ENCODE measurements at regions not wholly inside any gene's neighbourhood (a gene's known extent, or its start where the extent isn't known, plus 50 kb on each side); places are given as distances from the start of the nearest gene placed in this dataset.
"Not testable (repeated sequence)": the region's sequence is repeated elsewhere in the genome, so short reads cannot be mapped to it uniquely, and the experiment has no call there.

DNA sequence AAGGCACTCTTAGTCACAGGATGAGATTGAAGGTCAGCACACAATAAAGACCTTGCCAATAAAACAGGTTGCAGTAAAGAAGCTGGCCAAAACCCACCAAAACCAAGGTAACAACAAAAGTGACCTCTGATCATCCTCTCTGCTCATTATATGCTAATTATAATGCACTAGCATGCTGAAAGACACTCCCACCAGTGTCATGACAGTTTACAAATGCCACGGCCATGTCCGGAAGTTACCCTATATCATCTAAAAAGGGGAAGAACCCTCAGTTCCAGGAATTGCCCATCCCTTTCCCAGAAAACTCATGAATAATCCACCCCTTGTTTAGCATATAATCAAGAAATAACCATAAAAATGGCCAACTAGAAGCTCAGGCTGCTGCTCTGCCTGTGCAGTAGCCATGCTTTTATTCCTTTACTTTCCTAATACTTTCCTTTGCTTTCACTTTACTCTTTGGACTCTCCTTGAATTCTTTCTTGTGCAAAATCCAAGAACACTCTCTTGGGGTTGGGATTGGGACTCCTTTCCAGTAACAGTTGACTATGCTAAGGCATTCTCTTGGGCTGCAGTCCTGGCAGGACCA, 527.3 kb upstream of the MAP3K7 start:
- no peak for DNase-seq (ENCODE audit: low spot score)

DNA sequence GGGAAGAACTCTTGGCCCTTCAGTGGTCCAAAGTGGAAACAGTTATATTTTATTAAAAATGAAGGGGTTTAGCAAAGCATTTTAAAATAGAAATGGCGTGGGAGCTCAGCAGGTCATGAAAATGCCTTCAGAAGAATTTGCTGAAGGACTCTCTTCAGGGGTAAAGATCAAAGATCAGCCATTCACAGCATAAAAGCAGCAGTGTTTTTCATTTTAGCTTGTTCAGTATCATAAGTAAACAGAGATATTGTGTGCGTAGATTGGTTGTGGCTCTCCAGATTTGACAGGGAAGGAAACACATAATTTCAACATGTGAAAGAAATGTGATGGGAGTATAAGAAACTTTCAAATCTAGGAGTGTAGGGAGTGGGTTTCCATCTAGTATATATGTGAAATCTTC, 519.2 kb upstream of the MAP3K7 start:
- no peak for DNase-seq (ENCODE audit: low spot score)

DNA sequence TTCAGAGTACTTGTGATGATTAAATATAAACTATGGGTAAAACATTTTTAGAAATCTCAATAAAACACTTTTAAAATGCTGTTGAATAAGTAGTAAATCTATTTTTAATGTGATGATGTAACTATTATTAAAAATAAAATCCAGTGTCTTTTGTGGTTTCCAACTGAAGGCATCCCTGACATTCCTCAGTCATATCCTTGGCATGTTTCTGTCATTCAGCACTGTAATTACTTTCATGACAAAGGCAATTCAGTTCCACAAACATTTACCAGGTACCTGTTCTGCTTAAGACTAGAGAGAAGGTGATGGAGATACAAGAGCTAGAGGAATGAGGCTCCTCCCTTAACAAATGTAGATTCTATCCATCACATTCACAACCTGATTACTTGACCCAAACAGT, 518.7 kb upstream of the MAP3K7 start:
- DNase-seq (ENCODE audit: low spot score), result no peak

- no peak for DNase-seq (ENCODE audit: low spot score)
Measured at GRCh38 chr6:91099479-91099878, 512.6 kb upstream of the MAP3K7 start.

DNA sequence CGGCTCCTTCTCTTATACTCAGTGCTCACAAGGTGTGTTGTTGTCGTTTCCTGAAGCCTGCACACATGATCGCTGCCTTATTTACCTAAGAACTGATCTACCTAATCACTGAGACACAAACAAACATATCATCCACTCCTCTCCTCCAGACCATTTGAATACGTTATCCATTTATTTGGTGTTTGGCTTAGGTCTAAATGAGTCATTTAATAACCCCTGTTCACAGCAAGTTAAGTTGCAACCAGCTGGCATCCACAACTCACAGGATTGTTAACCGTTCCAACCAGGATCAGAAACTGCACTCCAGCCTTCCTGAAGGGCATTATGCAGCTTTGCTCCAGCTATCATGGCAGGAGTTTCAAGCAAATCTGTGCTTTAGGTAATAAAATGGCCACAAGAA, 511.1 kb upstream of the MAP3K7 start:
- DNase-seq (ENCODE audit: low spot score), result no peak

GRCh38 chr6:91097364-91097763, 510.5 kb upstream of the MAP3K7 start:
- DNase-seq (ENCODE audit: low spot score), result no peak

DNA sequence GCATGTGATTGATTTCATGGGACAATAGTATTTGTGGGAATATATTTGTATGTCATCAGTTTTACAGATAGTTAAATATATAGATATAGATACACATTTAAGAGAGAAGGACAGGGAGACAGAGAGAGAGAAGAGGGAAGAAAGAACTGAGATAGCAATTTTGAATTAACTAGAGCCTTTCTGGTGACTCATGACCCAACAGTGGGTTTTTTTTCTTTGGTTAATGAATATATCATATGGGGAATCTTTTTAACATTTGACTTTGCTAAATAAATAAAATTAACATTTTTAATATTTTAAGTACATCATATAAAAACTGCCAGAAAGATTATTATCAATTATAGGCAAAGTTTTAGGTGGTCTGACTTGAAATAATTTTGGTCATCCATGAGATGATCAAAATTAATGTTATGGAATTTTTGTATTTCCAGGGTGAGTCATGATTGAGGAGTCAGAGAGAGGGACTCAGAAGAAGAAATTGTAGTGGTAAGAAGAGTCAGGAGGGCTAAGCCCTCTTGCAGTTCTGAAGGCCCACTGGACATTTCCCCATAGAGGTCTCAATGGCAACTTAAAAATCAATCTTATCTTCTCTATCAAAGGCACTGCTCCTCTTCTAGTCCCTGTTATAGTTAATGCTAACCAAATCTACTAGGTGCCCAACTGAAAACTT, 508.1 kb upstream of the MAP3K7 start:
- no peak for DNase-seq (ENCODE audit: low spot score)

GRCh38 chr6:91094341-91094740, 507.5 kb upstream of the MAP3K7 start:
- no peak for DNase-seq (ENCODE audit: low spot score)

GRCh38 chr6:91088976-91089375, 502.1 kb upstream of the MAP3K7 start:
- no peak for DNase-seq (ENCODE audit: low spot score)

DNA sequence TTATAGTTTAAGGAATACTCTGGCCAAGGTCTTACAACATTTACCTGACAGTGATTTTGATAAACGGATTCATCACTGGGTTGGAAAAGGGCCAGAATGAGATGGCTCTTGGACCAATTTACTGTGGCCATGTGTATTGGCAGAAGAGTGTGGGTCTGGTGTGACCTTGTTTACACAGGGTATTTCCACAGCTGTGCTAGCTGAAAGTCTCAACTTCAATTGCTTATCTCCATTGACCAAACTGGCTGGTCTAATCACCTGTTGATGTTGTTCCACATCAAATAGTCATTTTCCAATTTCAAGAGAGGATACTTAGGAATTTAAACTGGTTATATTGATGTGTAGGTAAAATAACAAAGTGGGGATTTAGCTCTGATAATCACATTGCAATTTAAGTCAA, 501.6 kb upstream of the MAP3K7 start:
- no peak for DNase-seq (ENCODE audit: low spot score)

DNA sequence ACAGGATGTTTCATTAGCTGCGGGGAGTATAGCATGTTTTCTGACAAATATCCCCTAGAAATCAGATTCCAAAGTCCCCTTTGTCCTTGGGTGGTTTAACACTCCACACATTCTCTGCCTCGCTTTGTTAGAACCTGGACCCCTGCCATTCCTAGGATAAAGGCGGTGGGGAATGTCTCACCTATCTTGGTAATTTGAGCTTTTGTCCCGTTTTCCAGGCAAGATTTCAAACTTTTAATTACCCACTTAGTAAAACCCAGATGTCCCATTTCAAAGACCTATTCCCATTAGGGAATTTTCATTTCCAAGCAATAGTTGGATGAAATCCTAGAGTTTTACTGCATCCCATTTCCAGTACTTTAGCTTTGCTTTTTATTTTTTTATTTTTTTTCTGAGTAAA, 501.0 kb upstream of the MAP3K7 start:
- no peak for DNase-seq (ENCODE audit: low spot score)

DNA sequence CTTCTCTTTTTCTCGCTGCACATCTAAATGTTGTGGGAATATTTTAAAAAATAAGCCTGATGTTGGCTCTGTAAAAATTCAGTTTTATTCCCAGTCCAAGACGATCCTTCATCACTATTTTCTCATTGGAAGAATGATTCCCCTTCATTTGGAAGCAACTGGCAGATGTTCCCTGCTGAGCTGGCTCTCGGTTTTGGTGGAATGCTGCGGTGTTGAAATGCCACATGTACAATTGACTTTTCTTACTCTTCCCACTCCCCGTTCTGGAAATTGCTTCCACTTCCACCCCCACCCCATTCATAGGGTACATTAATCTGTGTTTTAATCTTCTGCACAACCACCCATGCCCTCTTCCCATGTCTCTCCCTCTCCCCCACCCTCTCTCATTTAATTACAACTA, 496.3 kb upstream of the MAP3K7 start:
- DNase-seq (ENCODE audit: low spot score), result no peak

- no peak for DNase-seq (ENCODE audit: low spot score)
Measured at GRCh38 chr6:91082311-91082832, 495.5 kb upstream of the MAP3K7 start.

- peak; percentile 50 for DNase-seq (ENCODE audit: low spot score)
Measured at GRCh38 chr6:91081452-91082067, 494.7 kb upstream of the MAP3K7 start.

DNA sequence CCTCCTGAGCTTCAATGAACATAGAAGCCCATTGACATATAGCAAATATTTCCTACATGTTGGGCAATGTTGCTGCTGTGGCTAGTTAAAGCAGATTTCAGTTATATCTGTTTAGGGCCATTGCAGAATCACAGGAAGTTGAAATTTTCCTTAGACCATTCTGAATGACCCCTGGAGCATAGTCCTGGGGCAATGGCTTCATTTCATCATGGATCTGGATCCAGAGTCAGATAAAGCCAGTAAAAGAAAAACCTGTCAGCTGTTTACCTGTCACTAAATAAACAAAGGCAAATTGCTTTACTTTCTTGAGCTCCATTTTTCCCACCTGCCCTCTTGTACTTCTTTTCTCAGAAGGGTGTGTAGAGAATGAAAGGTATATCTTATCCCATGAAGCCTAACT, 494.0 kb upstream of the MAP3K7 start:
- no peak for DNase-seq (ENCODE audit: low spot score)

GRCh38 chr6:91079969-91080368, 493.1 kb upstream of the MAP3K7 start:
- no peak for DNase-seq (ENCODE audit: low spot score)

DNA sequence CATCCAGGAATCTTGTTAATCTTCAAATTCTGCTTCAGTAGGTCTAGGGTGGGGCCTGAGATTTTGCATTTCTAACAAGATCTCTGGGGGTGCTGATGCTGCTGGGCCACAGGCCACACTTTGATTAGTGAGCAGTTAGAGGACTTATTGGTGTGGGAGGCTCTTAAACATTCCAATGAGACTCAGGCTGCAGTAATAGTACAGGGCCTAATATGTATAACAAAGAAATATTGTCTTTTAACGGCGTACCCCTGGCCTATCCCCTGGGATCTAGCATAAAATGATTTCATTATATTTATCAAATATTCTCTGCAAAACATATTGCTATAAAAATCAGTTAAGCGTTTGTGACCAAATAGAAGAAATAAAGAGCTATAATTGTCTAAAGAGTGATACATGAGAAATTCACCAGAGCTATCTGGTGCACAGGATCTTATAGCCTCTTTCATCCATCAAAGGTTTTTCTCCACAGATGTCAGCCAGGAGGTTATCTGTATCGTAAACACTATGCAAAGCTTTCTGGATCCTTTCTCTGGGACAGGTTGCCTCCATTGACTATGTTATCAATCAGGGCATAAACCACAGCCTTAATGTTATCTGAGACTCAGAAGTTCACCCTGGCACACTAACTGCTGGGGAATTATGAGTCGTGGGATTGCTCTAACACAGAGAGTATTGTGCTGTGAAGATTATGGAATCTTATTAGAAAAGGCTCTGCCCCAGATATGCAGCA, 488.5 kb upstream of the MAP3K7 start:
- DNase-seq (ENCODE audit: low spot score), result no peak

DNA sequence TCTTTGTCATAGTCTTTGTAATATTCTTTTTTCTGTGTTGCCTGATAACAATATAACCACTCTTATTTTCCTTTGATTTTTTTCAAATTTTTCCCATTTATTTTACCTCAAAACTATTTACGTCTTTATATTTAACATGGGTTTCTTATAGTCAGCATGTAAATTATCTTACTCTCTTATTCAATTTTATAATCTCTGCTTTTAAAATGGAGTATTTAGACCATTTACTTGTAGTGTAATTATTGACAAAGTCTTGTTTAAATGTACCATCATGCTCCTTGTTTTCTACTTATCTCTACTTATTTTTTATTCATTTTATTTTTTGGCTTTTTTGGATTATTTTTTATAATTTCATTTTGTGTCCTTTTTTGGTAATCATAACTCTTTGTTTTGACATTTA, 476.5 kb upstream of the MAP3K7 start:
- DNase-seq (ENCODE audit: low spot score), result no peak

DNA sequence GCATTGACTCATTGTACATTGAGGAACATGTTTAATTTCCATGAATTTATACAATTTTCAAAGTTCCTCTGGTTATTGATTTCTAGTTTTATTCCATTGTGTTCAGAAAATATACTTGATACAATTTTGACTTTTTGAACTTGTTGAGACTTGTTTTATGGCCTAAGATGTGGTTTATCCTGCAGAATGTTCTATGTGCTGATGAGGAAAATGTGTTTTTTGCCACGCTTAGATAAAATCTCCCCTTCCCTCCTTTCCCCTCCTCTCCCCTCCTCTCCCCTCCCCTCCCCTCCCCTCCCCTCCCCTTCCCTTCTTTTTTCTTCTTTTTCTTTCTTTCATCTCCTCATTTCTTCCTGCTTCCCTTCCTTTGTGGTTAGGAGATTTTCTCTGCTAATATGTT, 470.8 kb upstream of the MAP3K7 start:
- DNase-seq (ENCODE audit: low spot score), result no peak

- DNase-seq (ENCODE audit: low spot score), result no peak
Measured at GRCh38 chr6:91055959-91056358, 469.1 kb upstream of the MAP3K7 start.

DNA sequence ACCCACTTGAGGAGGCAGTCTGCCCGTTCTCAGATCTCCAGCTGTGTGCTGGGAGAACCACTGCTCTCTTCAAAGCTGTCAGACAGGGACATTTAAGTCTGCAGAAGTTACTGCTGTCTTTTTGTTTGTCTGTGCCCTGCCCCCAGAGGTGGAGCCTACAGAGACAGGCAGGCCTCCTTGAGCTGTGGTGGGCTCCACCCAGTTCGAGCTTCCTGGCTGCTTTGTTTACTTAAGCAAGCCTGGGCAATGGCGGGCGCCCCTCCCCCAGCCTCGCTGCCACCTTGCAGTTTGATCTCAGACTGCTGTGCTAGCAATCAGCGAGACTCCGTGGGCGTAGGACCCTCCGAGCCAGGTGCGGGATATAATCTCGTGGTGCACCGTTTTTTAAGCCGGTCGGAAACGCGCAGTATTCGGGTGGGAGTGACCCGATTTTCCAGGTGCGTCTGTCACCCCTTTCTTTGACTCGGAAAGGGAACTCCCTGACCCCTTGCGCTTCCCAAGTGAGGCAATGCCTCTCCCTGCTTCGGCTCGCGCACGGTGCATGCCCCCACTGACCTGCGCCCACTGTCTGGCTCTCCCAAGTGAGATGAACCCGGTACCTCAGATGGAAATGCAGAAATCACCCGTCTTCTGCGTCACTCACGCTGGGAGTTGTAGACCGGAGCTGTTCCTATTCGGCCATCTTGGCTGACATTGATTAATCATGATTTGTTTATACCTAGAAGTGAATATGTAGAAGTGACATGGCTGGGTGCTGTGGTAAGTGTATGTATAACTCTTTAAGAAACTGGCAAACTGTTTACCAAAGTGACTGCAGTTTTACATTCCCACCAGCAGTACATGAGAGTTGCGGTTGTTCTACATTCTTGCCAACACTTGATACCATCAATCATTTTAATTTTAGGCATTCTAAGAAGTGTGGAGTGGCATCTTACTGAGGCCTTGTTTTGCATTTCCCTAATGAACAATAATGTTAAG, 465.9 kb upstream of the MAP3K7 start:
- DNase-seq (ENCODE audit: low spot score), result not testable (repeated sequence)

DNA sequence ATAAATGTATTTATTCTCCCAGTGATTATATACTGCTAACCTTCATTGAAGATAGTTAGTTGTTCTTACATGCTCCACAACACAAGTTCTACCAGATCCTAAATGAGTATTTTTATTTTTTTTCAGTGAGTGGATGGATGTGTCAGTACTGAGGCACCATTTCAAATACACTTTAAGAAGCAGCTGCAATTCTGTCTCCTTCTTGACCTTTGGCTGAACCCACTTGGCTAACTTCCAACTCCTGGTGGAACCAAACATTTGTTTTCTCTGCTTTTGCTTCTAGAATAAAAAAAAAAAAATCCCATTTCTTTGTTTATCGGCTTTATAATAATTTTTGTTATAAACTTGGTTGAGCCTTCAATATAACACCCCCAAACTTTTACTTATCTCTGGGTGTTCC, 458.3 kb upstream of the MAP3K7 start:
- no peak for DNase-seq (ENCODE audit: low spot score)
